Activated CD8-positive, alpha-beta T cell treated with anti-CD3 and anti-CD28 coated beads, Interleukin-2, amount 10 ng/mL, durations not matched to agents 7 days and 5 days (primary cell): ENCODE measurements at regions not wholly inside any gene's neighbourhood (a gene's known extent, or its start where the extent isn't known, plus 50 kb on each side); places are given as distances from the start of the nearest gene placed in this dataset.
"Not testable (repeated sequence)": the region's sequence is repeated elsewhere in the genome, so short reads cannot be mapped to it uniquely, and the experiment has no call there.

Experiments
- ATAC-seq: fragments of 150-1000 bp; cut with Tn5 transposase; one replicate; pipeline ENCODE4 v1.10.0; 2021; ENCODE audit warnings: moderate library complexity
- CTCF ChIA-PET: fragments of 350-600 bp; sonication (Branson Sonifier 250); formaldehyde crosslinking; loops from one replicate; lab custom pipeline; 2021; ENCODE audit warnings: antibody characterized with exemption; lab: Charles Lee
- POLR2A ChIA-PET: fragments of 350-600 bp; sonication (Branson Sonifier 250); formaldehyde crosslinking; loops from one replicate; lab custom pipeline; 2021; ENCODE audit warnings: antibody characterized with exemption; lab: Charles Lee
- DNase-seq: peaks from one replicate; pipeline ENCODE4 v3.0.0-alpha.2; 2020
- H3K27ac Mint-ChIP-seq: one replicate; pipeline ENCODE4 v1.8.0; 2021; ENCODE audit warnings: mild to moderate bottlenecking, mixed read lengths
- H3K27me3 Mint-ChIP-seq: one replicate; pipeline ENCODE4 v1.8.0; 2021; ENCODE audit warnings: low read depth, mixed read lengths
- H3K36me3 Mint-ChIP-seq: one replicate; pipeline ENCODE4 v1.8.0; 2021; ENCODE audit warnings: low read depth, mixed read lengths
- H3K4me1 Mint-ChIP-seq: one replicate; pipeline ENCODE4 v1.8.0; 2021; ENCODE audit warnings: low read depth, mixed read lengths
- H3K4me3 Mint-ChIP-seq: one replicate; pipeline ENCODE4 v1.8.0; 2021; ENCODE audit warnings: mild to moderate bottlenecking, mixed read lengths
- H3K9me3 Mint-ChIP-seq: one replicate; pipeline ENCODE4 v1.8.0; 2022; ENCODE audit warnings: mixed read lengths; ENCODE audit not compliant: insufficient read depth

GRCh38 chr14:59131938-59132795 lies 56.3 kb upstream of the DAAM1 start:
- no peak overlapping the region for H3K27ac Mint-ChIP-seq
- ChIA-PET POLR2A (no interaction called here), CTCF (no interaction called here)
- DNase-seq (no peak), ATAC-seq (no peak)
- no peak overlapping the region for H3K4me3 Mint-ChIP-seq
- no peaks in the 10 kb centered on the region for H3K36me3 Mint-ChIP-seq
- no peaks in the 10 kb centered on the region for H3K4me1 Mint-ChIP-seq
- H3K9me3 Mint-ChIP-seq = no peaks in the 10 kb centered on the region
- H3K27me3 Mint-ChIP-seq = peaks cover 40% of the 10 kb centered on the region

GRCh38 chr14:59132796-59133494 lies 55.5 kb upstream of the DAAM1 start:
- CTCF ChIA-PET = interaction anchor here (1.6 kb wide), 1 partner anchor 311 kb away, joined by 4 read pairs; no protein-coding TSS in a partner anchor
- ATAC-seq = no peak
- Mint-ChIP-seq H3K9me3 (no peaks in the 10 kb centered on the region), H3K27ac (no peak overlapping the region), H3K4me3 (no peak overlapping the region), H3K4me1 (no peaks in the 10 kb centered on the region), H3K36me3 (no peaks in the 10 kb centered on the region), H3K27me3 (peaks cover 37% of the 10 kb centered on the region)
- no peak for DNase-seq
- POLR2A ChIA-PET = no interaction called here

GRCh38 chr14:59133709-59134108 lies 54.8 kb upstream of the DAAM1 start:
- Mint-ChIP-seq H3K4me3 (no peak overlapping the region), H3K27me3 (peaks cover 34% of the 10 kb centered on the region), H3K36me3 (no peaks in the 10 kb centered on the region), H3K27ac (no peak overlapping the region), H3K4me1 (no peaks in the 10 kb centered on the region), H3K9me3 (no peaks in the 10 kb centered on the region)
- POLR2A ChIA-PET = no interaction called here
- DNase-seq = no peak
- ATAC-seq = no peak
- CTCF ChIA-PET = interaction anchor here (1.6 kb wide), 1 partner anchor 310 kb away, joined by 4 read pairs; no protein-coding TSS in a partner anchor

GRCh38 chr14:59134307-59134706 lies 54.2 kb upstream of the DAAM1 start:
- peaks cover 32% of the 10 kb centered on the region for H3K27me3 Mint-ChIP-seq
- no peaks in the 10 kb centered on the region for H3K36me3 Mint-ChIP-seq
- no peak overlapping the region for H3K27ac Mint-ChIP-seq
- no peak for DNase-seq
- POLR2A ChIA-PET = no interaction called here
- H3K9me3 Mint-ChIP-seq = no peaks in the 10 kb centered on the region
- no peak overlapping the region for H3K4me3 Mint-ChIP-seq
- CTCF ChIA-PET = interaction anchor here (1.6 kb wide), 1 partner anchor 310 kb away, joined by 4 read pairs; no protein-coding TSS in a partner anchor
- no peaks in the 10 kb centered on the region for H3K4me1 Mint-ChIP-seq
- no peak for ATAC-seq

GRCh38 chr14:59137256-59137655 lies 51.2 kb upstream of the DAAM1 start:
- peaks cover 28% of the 10 kb centered on the region for H3K27me3 Mint-ChIP-seq
- ATAC-seq (no peak), DNase-seq (no peak)
- no peak overlapping the region for H3K4me3 Mint-ChIP-seq
- no peaks in the 10 kb centered on the region for H3K36me3 Mint-ChIP-seq
- no peak overlapping the region for H3K27ac Mint-ChIP-seq
- ChIA-PET CTCF (no interaction called here), POLR2A (no interaction called here)
- no peaks in the 10 kb centered on the region for H3K9me3 Mint-ChIP-seq
- H3K4me1 Mint-ChIP-seq = no peaks in the 10 kb centered on the region

- CTCF ChIA-PET, H3K4me3 Mint-ChIP-seq, DNase-seq, H3K9me3 Mint-ChIP-seq, H3K4me1 Mint-ChIP-seq, H3K36me3 Mint-ChIP-seq, H3K27ac Mint-ChIP-seq, ATAC-seq, POLR2A ChIA-PET: not testable (repeated sequence)
- H3K27me3 Mint-ChIP-seq = peaks cover 24% of the 10 kb centered on the region
Observed at GRCh38 chr14:59138576-59138975, 49.9 kb upstream of the DAAM1 start.
